NB4 (cell line): ENCODE measurements at regions not wholly inside any gene's neighbourhood (a gene's known extent, or its start where the extent isn't known, plus 50 kb on each side); places are given as distances from the start of the nearest gene placed in this dataset.

Experiments used
- MYC ChIP-seq: IDR thresholded peaks from 2 replicates; pipeline ENCODE4 v1.6.1; 2011; ENCODE audit warnings: low read depth, low read length
- POLR2A ChIP-seq: IDR thresholded peaks from 2 replicates; pipeline ENCODE4 v1.6.1; 2011; ENCODE audit warnings: mild to moderate bottlenecking; ENCODE audit not compliant: insufficient read length; ENCODE audit errors: extremely low read depth
- TF ChIP-seq, protein P1 (sequence below): IDR thresholded peaks from one replicate; pipeline ENCODE4 v1.5.1; 2012; ENCODE audit warnings: low read depth, low read length
- TF ChIP-seq, protein P2 (sequence below): IDR thresholded peaks from 2 replicates; pipeline ENCODE4 v1.6.1; 2011; ENCODE audit warnings: low read depth, low read length

DNA sequence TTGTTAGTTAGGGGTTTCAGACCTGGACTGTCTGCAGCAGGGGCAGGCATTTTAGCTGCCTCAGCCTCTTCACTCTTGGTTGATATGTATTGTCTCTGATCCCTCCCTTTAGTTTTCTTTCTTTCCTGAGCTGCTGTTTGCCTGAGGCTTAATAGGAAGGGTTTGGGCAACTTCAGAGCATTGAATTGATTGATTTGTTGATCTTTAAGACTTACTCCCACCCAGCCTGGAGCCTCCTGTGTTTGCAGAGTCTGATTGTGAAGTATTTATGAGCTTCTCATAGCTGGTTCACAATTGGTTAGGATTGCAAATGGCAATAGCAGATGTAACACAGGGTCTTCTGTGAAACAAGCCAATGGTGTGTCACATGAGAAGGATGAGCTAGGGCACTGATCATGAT is 671.8 kb upstream of the SEMA6A start:
- TF ChIP-seq, protein P1, sequence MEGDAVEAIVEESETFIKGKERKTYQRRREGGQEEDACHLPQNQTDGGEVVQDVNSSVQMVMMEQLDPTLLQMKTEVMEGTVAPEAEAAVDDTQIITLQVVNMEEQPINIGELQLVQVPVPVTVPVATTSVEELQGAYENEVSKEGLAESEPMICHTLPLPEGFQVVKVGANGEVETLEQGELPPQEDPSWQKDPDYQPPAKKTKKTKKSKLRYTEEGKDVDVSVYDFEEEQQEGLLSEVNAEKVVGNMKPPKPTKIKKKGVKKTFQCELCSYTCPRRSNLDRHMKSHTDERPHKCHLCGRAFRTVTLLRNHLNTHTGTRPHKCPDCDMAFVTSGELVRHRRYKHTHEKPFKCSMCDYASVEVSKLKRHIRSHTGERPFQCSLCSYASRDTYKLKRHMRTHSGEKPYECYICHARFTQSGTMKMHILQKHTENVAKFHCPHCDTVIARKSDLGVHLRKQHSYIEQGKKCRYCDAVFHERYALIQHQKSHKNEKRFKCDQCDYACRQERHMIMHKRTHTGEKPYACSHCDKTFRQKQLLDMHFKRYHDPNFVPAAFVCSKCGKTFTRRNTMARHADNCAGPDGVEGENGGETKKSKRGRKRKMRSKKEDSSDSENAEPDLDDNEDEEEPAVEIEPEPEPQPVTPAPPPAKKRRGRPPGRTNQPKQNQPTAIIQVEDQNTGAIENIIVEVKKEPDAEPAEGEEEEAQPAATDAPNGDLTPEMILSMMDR: no peak
- TF ChIP-seq POLR2A (no peak), MYC (no peak)
- TF ChIP-seq, protein P2, sequence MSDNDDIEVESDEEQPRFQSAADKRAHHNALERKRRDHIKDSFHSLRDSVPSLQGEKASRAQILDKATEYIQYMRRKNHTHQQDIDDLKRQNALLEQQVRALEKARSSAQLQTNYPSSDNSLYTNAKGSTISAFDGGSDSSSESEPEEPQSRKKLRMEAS: no peak
